Panc1 (cell line): ENCODE measurements at regions not wholly inside any gene's neighbourhood (a gene's known extent, or its start where the extent isn't known, plus 50 kb on each side); places are given as distances from the start of the nearest gene placed in this dataset.

Source experiments
- ATAC-seq: fragments of 200-7000 bp; cut with Tn5 transposase; 2 replicates; pipeline ENCODE4 v1.9.1; 2020; ENCODE audit warnings: mild to moderate bottlenecking, moderate library complexity
- BruUV-seq: library from RNA; stranded (reverse); fragments of 400-500 nt; replicated peaks from 2 replicates; lab custom pipeline; 2021; lab: Mats Ljungman, UMichigan
- CTCF ChIA-PET: fragments of 300-600 bp; sonication (Branson Sonifier 250); formaldehyde crosslinking; loops from one replicate; lab custom pipeline; 2022; ENCODE audit warnings: antibody characterized with exemption; lab: Charles Lee
- POLR2A ChIA-PET: fragments of 300-600 bp; sonication (Branson Sonifier 250); formaldehyde crosslinking; loops from one replicate; lab custom pipeline; 2022; ENCODE audit warnings: antibody characterized with exemption; lab: Charles Lee
- DNase-seq: peaks from one replicate; pipeline ENCODE4 v3.0.0-alpha.2; 2010; ENCODE audit warnings: low read depth, low spot score
- H3K27ac ChIP-seq: 2 replicates; pipeline ENCODE4 v1.5.1; 2011; ENCODE audit warnings: mild to moderate bottlenecking, low read length, inconsistent platforms
- H3K27me3 ChIP-seq: fragments of 200-500 bp; sonication (Bioruptor generic); 2 replicates; pipeline ENCODE4 v1.6.0; 2014; ENCODE audit warnings: low read length, inconsistent platforms; ENCODE audit not compliant: control insufficient read depth, insufficient read depth
- H3K36me3 ChIP-seq: fragments of 200-500 bp; sonication (Bioruptor generic); 2 replicates; pipeline ENCODE4 v1.5.1; 2014; ENCODE audit warnings: inconsistent platforms, mild to moderate bottlenecking, low read length, moderate library complexity; ENCODE audit not compliant: control insufficient read depth, insufficient read depth
- H3K4me1 ChIP-seq: 2 replicates; pipeline ENCODE4 v1.5.1; 2011; ENCODE audit warnings: inconsistent platforms, mild to moderate bottlenecking, low read length, moderate library complexity; ENCODE audit not compliant: control insufficient read depth, insufficient read depth
- H3K4me3 ChIP-seq, 2 experiments: 2 replicates each; pipeline ENCODE4 v1.5.1; 2011 to 2012; ENCODE audit warnings: low read depth in 2 of 2, low read length in 2 of 2, mild to moderate bottlenecking in 2 of 2, inconsistent platforms in 1 of 2, moderate library complexity in 1 of 2
- H3K9me3 ChIP-seq: fragments of 200-500 bp; sonication (Bioruptor generic); 2 replicates; pipeline ENCODE4 v1.5.1; 2014; ENCODE audit warnings: low read depth, mild to moderate bottlenecking, inconsistent platforms, low read length, moderate library complexity; ENCODE audit not compliant: control insufficient read depth, insufficient read depth
- POLR2AphosphoS5 ChIP-seq: IDR thresholded peaks from 2 replicates; pipeline ENCODE4 v1.6.1; 2012; ENCODE audit warnings: mild to moderate bottlenecking, low read depth, low read length, moderate library complexity
- REST ChIP-seq, 2 experiments: IDR thresholded peaks; 2 replicates each; pipeline ENCODE4 v1.6.1; 2011 to 2012; ENCODE audit warnings: low read depth in 2 of 2, control low read depth in 1 of 2, low read length in 1 of 2, mild to moderate bottlenecking in 1 of 2, moderate library complexity in 1 of 2; ENCODE audit not compliant: insufficient read depth in 1 of 2
- SIN3A ChIP-seq: IDR thresholded peaks from 2 replicates; pipeline ENCODE4 v1.6.1; 2012; ENCODE audit warnings: low read depth, mild to moderate bottlenecking, low read length, moderate library complexity, borderline replicate concordance; ENCODE audit not compliant: insufficient read depth
- TCF7L2 ChIP-seq: IDR thresholded peaks from 2 replicates; pipeline ENCODE4 v1.6.1; 2011; ENCODE audit warnings: mild to moderate bottlenecking, low read depth, low read length, inconsistent platforms
- in situ Hi-C: cut with HindIII; loops from 2 replicates; pipeline ENCODE4 v1.10.0; 2016; ENCODE audit warnings: low sequenced_read_pairs, low pct_unique_long_range_greater_than_20kb
- intact Hi-C: fragments of 100-400 bp; cut with micrococcal nuclease; formaldehyde crosslinking; loops from one replicate; pipeline ENCODE4 v1.10.0; 2022; ENCODE audit not compliant: unreplicated experiment
- TF ChIP-seq, protein P1 (sequence below): fragments of 450-650 bp; IDR thresholded peaks from 2 replicates; pipeline ENCODE4 v1.5.1; 2017; ENCODE audit warnings: mild to moderate bottlenecking

- ATAC-seq (no peak), DNase-seq (no peak)
- ChIA-PET CTCF (no interaction called here), POLR2A (no interaction called here)
- BruUV-seq = no TSS peak
- no peak overlapping the region for H3K27ac ChIP-seq
- H3K36me3 ChIP-seq = no peaks in the 10 kb centered on the region
- no peaks in the 10 kb centered on the region for H3K4me1 ChIP-seq
- TF ChIP-seq POLR2AphosphoS5 (no peak), SIN3A (no peak), TCF7L2 (no peak), REST (IDR thresholded peaks at IDR 0.05; ENCODE audit: insufficient read depth in 1 of 2, low read depth in 2 of 2, low read length in 1 of 2) (no peak)
- intact Hi-C loops (no loop called here), in situ Hi-C loops (no loop called here)
- peaks cover 7% of the 10 kb centered on the region; the same call in 1 of the 2 replicates for H3K27me3 ChIP-seq
- no peak overlapping the region for H3K4me3 ChIP-seq
- H3K9me3 ChIP-seq = no peaks in the 10 kb centered on the region
Measured at GRCh38 chr3:135807879-135808278, 157.6 kb upstream of the PPP2R3A start.

DNA sequence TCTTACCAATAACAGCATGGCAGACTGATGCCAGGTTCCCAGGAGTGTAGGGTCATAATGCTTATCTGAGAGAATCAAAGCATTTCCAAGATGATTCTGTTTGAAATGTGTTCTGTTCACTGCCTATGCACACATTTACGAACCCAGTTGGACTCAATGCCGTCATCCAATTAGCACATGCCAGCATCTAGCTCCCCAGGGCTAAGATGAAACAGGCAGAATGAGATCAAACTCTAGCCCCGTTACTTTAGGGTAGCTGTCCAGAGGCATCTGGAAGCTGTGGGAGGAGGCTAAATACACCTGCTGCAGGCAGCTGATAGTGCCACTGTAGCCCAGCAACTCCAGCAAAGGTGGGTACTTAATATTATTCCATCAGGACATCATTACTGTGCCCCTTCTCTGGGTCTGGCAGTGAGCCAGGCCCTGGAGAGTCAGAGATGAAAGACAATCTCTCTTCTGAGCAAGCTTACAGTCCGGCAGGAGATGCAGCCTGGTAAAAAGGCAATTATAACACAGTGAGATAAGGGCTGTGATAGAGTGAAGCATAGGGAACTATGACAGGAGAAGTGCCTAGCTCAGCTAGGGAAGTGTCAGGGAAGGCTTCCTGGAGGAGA, 156.4 kb upstream of the PPP2R3A start:
- in situ Hi-C loops (no loop called here), intact Hi-C loops (no loop called here)
- H3K27ac ChIP-seq = no peak overlapping the region
- ChIA-PET POLR2A (no interaction called here), CTCF (no interaction called here)
- no peaks in the 10 kb centered on the region for H3K36me3 ChIP-seq
- H3K9me3 ChIP-seq = no peaks in the 10 kb centered on the region
- H3K27me3 ChIP-seq = peaks cover 7% of the 10 kb centered on the region; the same call in 1 of the 2 replicates
- DNase-seq (no peak), ATAC-seq (no peak)
- TF ChIP-seq SIN3A (no peak), REST (IDR thresholded peaks at IDR 0.05; ENCODE audit: insufficient read depth in 1 of 2, low read depth in 2 of 2, low read length in 1 of 2) (no peak), TCF7L2 (no peak), POLR2AphosphoS5 (no peak)
- TF ChIP-seq, protein P1, sequence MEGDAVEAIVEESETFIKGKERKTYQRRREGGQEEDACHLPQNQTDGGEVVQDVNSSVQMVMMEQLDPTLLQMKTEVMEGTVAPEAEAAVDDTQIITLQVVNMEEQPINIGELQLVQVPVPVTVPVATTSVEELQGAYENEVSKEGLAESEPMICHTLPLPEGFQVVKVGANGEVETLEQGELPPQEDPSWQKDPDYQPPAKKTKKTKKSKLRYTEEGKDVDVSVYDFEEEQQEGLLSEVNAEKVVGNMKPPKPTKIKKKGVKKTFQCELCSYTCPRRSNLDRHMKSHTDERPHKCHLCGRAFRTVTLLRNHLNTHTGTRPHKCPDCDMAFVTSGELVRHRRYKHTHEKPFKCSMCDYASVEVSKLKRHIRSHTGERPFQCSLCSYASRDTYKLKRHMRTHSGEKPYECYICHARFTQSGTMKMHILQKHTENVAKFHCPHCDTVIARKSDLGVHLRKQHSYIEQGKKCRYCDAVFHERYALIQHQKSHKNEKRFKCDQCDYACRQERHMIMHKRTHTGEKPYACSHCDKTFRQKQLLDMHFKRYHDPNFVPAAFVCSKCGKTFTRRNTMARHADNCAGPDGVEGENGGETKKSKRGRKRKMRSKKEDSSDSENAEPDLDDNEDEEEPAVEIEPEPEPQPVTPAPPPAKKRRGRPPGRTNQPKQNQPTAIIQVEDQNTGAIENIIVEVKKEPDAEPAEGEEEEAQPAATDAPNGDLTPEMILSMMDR = no peak
- no TSS peak for BruUV-seq
- H3K4me3 ChIP-seq = no peak overlapping the region
- no peaks in the 10 kb centered on the region for H3K4me1 ChIP-seq
